ENCODE measurements at regions not wholly inside any gene's neighbourhood (a gene's known extent, or its start where the extent isn't known, plus 50 kb on each side); places are given as distances from the start of the nearest gene placed in this dataset. TPM values are rescaled to one million over a fixed set of nuclear protein-coding genes. Genes with fewer than 3 reads are reported as not detected.

GRCh38 chr6:25227854-25228253, 51.3 kb upstream of the CARMIL1 start:
- peaks cover 1 to 12% of the 10 kb centered on the region in 2 donors for H3K4me1 ChIP-seq (ENCODE audit: control insufficient read depth in 2 of 2, insufficient read depth in 1 of 2, low read depth in 1 of 2, low read length in 2 of 2)
- H3K27ac ChIP-seq (replicated peaks; ENCODE audit: low read length): no peak overlapping the region
- no peak overlapping the region for H3K9ac ChIP-seq (ENCODE audit: low read depth, low read length, poor library complexity)
- H2AK5ac ChIP-seq (ENCODE audit: low read depth, low read length): no peak overlapping the region
- H3K9me3 ChIP-seq (replicated peaks in 1 of 2; ENCODE audit: control insufficient read depth in 2 of 2, insufficient read depth in 1 of 2, low read depth in 1 of 2, low read length in 2 of 2): no peaks in the 10 kb centered on the region
- H3K4me2 ChIP-seq (ENCODE audit: insufficient read depth, low read length, poor library complexity, severe bottlenecking): no peak overlapping the region
- no peak overlapping the region for H3K4ac ChIP-seq (ENCODE audit: low read length)
- DNase-seq (ENCODE audit: low spot score): no peak
- H3K27me3 ChIP-seq (ENCODE audit: control insufficient read depth in 3 of 3, insufficient read depth in 3 of 3, low read depth in 1 of 3, low read length in 3 of 3): no peaks in the 10 kb centered on the region
- H3K79me1 ChIP-seq (ENCODE audit: low read depth, low read length): no peaks in the 10 kb centered on the region
- H2AFZ ChIP-seq (ENCODE audit: low read length): no peak overlapping the region
- no peak overlapping the region for H2BK12ac ChIP-seq (ENCODE audit: low read length)
- no peak overlapping the region for H3K4me3 ChIP-seq (ENCODE audit: low read length in 2 of 2)
- H3K14ac ChIP-seq (ENCODE audit: low read length): no peak overlapping the region
- no peaks in the 10 kb centered on the region for H3K36me3 ChIP-seq (replicated peaks in 1 of 2; ENCODE audit: control insufficient read depth in 2 of 2, insufficient read depth in 2 of 2, low read length in 2 of 2)
- H4K8ac ChIP-seq (ENCODE audit: low read depth, low read length): no peak overlapping the region
- H2BK5ac ChIP-seq (ENCODE audit: low read length): no peak overlapping the region
- no peak overlapping the region for H3K23ac ChIP-seq (ENCODE audit: low read depth, low read length, poor library complexity)
- no peak overlapping the region for H4K91ac ChIP-seq (ENCODE audit: low read depth, low read length, poor library complexity)
- H3K18ac ChIP-seq (ENCODE audit: low read length): no peak overlapping the region
- no peak overlapping the region for H2BK120ac ChIP-seq (ENCODE audit: low read depth, low read length)
- H2BK15ac ChIP-seq (ENCODE audit: low read length): no peak overlapping the region

Small RNA genes lying in the stretch of these regions (small RNA-seq; reads per million reads assigned to genes)
- gene RN7SL334P (ENCODE audit: insufficient read depth): not detected
